HepG2 (cell line): ENCODE measurements at regions not wholly inside any gene's neighbourhood (a gene's known extent, or its start where the extent isn't known, plus 50 kb on each side); places are given as distances from the start of the nearest gene placed in this dataset.

Experiments
- ATAC-seq: fragments of 200-7000 bp; cut with Tn5 transposase; 3 replicates; pipeline ENCODE4 v1.9.1; 2020; ENCODE audit warnings: mild to moderate bottlenecking, moderate library complexity
- BruUV-seq: library from RNA; stranded (reverse); fragments of 400-500 nt; replicated peaks from 2 replicates; lab custom pipeline; 2021; lab: Mats Ljungman, UMichigan
- CTCF ChIA-PET: fragments of 300-600 bp; formaldehyde crosslinking; extraction: SDS; loops from one replicate; lab custom pipeline; 2021; ENCODE audit warnings: low total read pairs, inconsistent platforms, low intra/inter-chr PET ratio; lab: Yijun Ruan, JAX
- POLR2A ChIA-PET: fragments of 350-600 bp; sonication (Branson Sonifier 250); formaldehyde crosslinking; loops from one replicate; lab custom pipeline; 2020; ENCODE audit warnings: antibody characterized with exemption, inconsistent platforms; lab: Yijun Ruan, JAX
- DNase-seq: peaks from one replicate; pipeline ENCODE4 v3.0.0-alpha.2; 2015; ENCODE audit warnings: low spot score
- FAIRE-seq: peaks from 3 replicates; lab custom pipeline; 2011; peaks lifted over from hg19 to GRCh38; lab: Jason Lieb, UNC
- H2AFZ ChIP-seq: one replicate; pipeline ENCODE4 v1.6.1; 2011; ENCODE audit warnings: low read length, inconsistent platforms
- H3K27ac ChIP-seq: fragments of 300-600 bp; 3 replicates; pipeline ENCODE4 v1.8.0; 2011; ENCODE audit warnings: mixed run types, mild to moderate bottlenecking, mixed read lengths, low read length, inconsistent platforms; ENCODE audit not compliant: insufficient read depth; ENCODE audit errors: extremely low read length
- H3K27me3 ChIP-seq, 2 experiments: fragments of 200-600 bp in 1 of 2; 2 replicates in 1 of 2; 3 replicates in 1 of 2; pipeline versions ENCODE4 v1.6.0 to v1.8.0; 2011; ENCODE audit warnings: low read length in 2 of 2, mild to moderate bottlenecking in 2 of 2, moderate library complexity in 2 of 2, inconsistent platforms in 1 of 2; ENCODE audit not compliant: insufficient read depth in 2 of 2, control insufficient read depth in 1 of 2
- H3K36me3 ChIP-seq, 2 experiments: fragments of 200-600 bp in 1 of 2; replicated peaks in 1 of 2; 2 replicates in 1 of 2; 3 replicates in 1 of 2; pipeline versions ENCODE4 v1.5.1 to v1.8.0; 2011; ENCODE audit warnings: low read length in 2 of 2, inconsistent platforms in 1 of 2; ENCODE audit not compliant: insufficient read depth in 2 of 2, control insufficient read depth in 1 of 2
- H3K4me1 ChIP-seq: 2 replicates; pipeline ENCODE4 v1.5.1; 2012; ENCODE audit warnings: low read length, inconsistent platforms; ENCODE audit not compliant: insufficient read depth
- H3K4me2 ChIP-seq: 2 replicates; pipeline ENCODE4 v1.6.0; 2011; ENCODE audit warnings: low read depth, low read length, inconsistent platforms
- H3K4me3 ChIP-seq, 3 experiments: fragments of 200-600 bp in 1 of 3; sonication (generic), shearing (Covaris generic) in 1 of 3; replicated peaks in 1 of 3; 2 replicates each; pipeline ENCODE4 v1.5.1; 2011 to 2016; ENCODE audit warnings: low read length in 3 of 3, inconsistent platforms in 2 of 3, low read depth in 2 of 3, mild to moderate bottlenecking in 2 of 3, control low read depth in 1 of 3, mixed read lengths in 1 of 3; ENCODE audit not compliant: insufficient read depth in 1 of 3
- H3K79me2 ChIP-seq: one replicate; pipeline ENCODE4 v1.6.1; 2011; ENCODE audit warnings: low read length, inconsistent platforms; ENCODE audit not compliant: insufficient read depth
- H3K9ac ChIP-seq: 2 replicates; pipeline ENCODE4 v1.6.0; 2011; ENCODE audit warnings: mild to moderate bottlenecking, low read depth, low read length, inconsistent platforms; ENCODE audit not compliant: insufficient read depth
- H3K9me3 ChIP-seq: 2 replicates; pipeline ENCODE4 v1.5.1; 2012; ENCODE audit warnings: mild to moderate bottlenecking, low read length
- H4K20me1 ChIP-seq: 2 replicates; pipeline ENCODE4 v1.6.0; 2011; ENCODE audit warnings: inconsistent platforms, mild to moderate bottlenecking, low read length, moderate library complexity; ENCODE audit not compliant: insufficient read depth
- EZH2 ChIP-seq: conservative IDR thresholded peaks from 2 replicates; pipeline ENCODE4 v1.6.1; 2012; ENCODE audit warnings: mild to moderate bottlenecking, low read depth, low read length, moderate library complexity
- PRDM10 ChIP-seq: sonication (generic); formaldehyde crosslinking; IDR thresholded peaks from 2 replicates; pipeline ENCODE4 v1.4.0; 2020; ENCODE audit warnings: low read depth, missing genetic modification reagents
- PRMT3 ChIP-seq: sonication (generic); formaldehyde crosslinking; IDR thresholded peaks from 2 replicates; pipeline ENCODE4 v1.8.1; 2022; ENCODE audit warnings: low read depth, mild to moderate bottlenecking, moderate library complexity, missing genetic modification reagents, borderline replicate concordance
- SKIL ChIP-seq: sonication (generic); formaldehyde crosslinking; IDR thresholded peaks from 2 replicates; pipeline ENCODE4 v1.8.0; 2022; ENCODE audit warnings: missing genetic modification reagents, mild to moderate bottlenecking, moderate library complexity, borderline replicate concordance
- ZC3H4 ChIP-seq: sonication (generic); formaldehyde crosslinking; IDR thresholded peaks from 2 replicates; pipeline ENCODE4 v1.4.0; 2020; ENCODE audit warnings: missing genetic modification reagents, borderline replicate concordance
- ZNF101 ChIP-seq: sonication (generic); formaldehyde crosslinking; IDR thresholded peaks from 2 replicates; pipeline ENCODE4 v1.4.0; 2020; ENCODE audit warnings: mild to moderate bottlenecking, low read depth, missing genetic modification reagents, borderline replicate concordance
- ZNF652 ChIP-seq: IDR thresholded peaks from 2 replicates; pipeline ENCODE4 v1.6.1; 2016; ENCODE audit warnings: low read depth, borderline replicate concordance
- ZNF879 ChIP-seq: sonication (generic); formaldehyde crosslinking; IDR thresholded peaks from 2 replicates; pipeline ENCODE4 v1.8.1; 2023; ENCODE audit warnings: missing genetic modification reagents
- WGBS: methylation state at CpG from one replicate; pipeline ENCODE4 v1.1.6; 2017; ENCODE audit warnings: low lambda C conversion rate; 5-methylcytosine and 5-hydroxymethylcytosine counted together
- in situ Hi-C: cut with HindIII; loops from 2 replicates; pipeline ENCODE4 v1.10.0; 2017; ENCODE audit warnings: low pct_unique_long_range_greater_than_20kb; ENCODE audit not compliant: extremely low pct_ligation_motif_present
- intact Hi-C: fragments of 100-400 bp; cut with micrococcal nuclease; formaldehyde crosslinking; loops from one replicate; pipeline ENCODE4 v1.10.0; 2022; ENCODE audit not compliant: unreplicated experiment

- Histone ChIP-seq H3K79me2 (no peaks in the 10 kb centered on the region), H3K36me3 (no peaks in the 10 kb centered on the region), H2AFZ (no peak overlapping the region), H3K4me2 (no peak overlapping the region), H3K9me3 (no peaks in the 10 kb centered on the region), H3K27ac (no peak overlapping the region), H3K4me1 (peaks cover 11% of the 10 kb centered on the region), H3K4me3 (no peak overlapping the region), H3K27me3 (no peaks in the 10 kb centered on the region), H4K20me1 (no peaks in the 10 kb centered on the region), H3K9ac (no peak overlapping the region)
- FAIRE-seq (no peak), ATAC-seq (no peak), DNase-seq (no peak)
- intact Hi-C loops = no loop called here
- POLR2A ChIA-PET = no interaction called here
- CTCF ChIA-PET = no interaction called here
- in situ Hi-C loops = no loop called here
- BruUV-seq = no TSS peak
- TF ChIP-seq PRMT3 (CRISPR knock-in tag) (no peak), PRDM10 (no peak), ZC3H4 (CRISPR knock-in tag) (no peak)
- 23% methylated on average over 5 of the region's 5 CpGs for WGBS
Observed at GRCh38 chr1:116851846-116852245, 57.9 kb upstream of the PTGFRN start.

GRCh38 chr1:116852367-116852766 lies 57.3 kb upstream of the PTGFRN start:
- H3K9me3 ChIP-seq = no peaks in the 10 kb centered on the region
- TF ChIP-seq ZNF652 (CRISPR knock-in tag) (no peak), ZNF101 (no peak), SKIL (CRISPR knock-in tag) (no peak), ZNF879 (CRISPR knock-in tag) (no peak), EZH2 (no peak)

More at GRCh38 chr1:116852367-116852766, 57.3 kb upstream of the PTGFRN start:
- WGBS = 17% methylated on average over 2 of the region's 7 CpGs
- no peaks in the 10 kb centered on the region for H3K27me3 ChIP-seq
- H4K20me1 ChIP-seq = no peaks in the 10 kb centered on the region
- in situ Hi-C loops = no loop called here
- ChIA-PET CTCF (no interaction called here), POLR2A (no interaction called here)
- no peaks in the 10 kb centered on the region for H3K36me3 ChIP-seq
- BruUV-seq = no TSS peak
- H3K9ac ChIP-seq = no peak overlapping the region
- H3K27ac ChIP-seq = no peak overlapping the region
- ATAC-seq (no peak), DNase-seq (no peak), FAIRE-seq (no peak)
- no peaks in the 10 kb centered on the region for H3K79me2 ChIP-seq
- H3K4me2 ChIP-seq = no peak overlapping the region
- H3K4me3 ChIP-seq = no peak overlapping the region
- H3K4me1 ChIP-seq = peaks cover 11% of the 10 kb centered on the region
- no peak overlapping the region for H2AFZ ChIP-seq
- intact Hi-C loops = no loop called here
